Stimulated activated CD8-positive, alpha-beta memory T cell treated with anti-CD3 and anti-CD28 coated beads, Interleukin-7, amount 100 ng/mL, for 4 hours (primary cell): ENCODE measurements at regions not wholly inside any gene's neighbourhood (a gene's known extent, or its start where the extent isn't known, plus 50 kb on each side); places are given as distances from the start of the nearest gene placed in this dataset.

ENCODE experiments used
- DNase-seq, 2 donors: peaks; one replicate each; pipeline ENCODE4 v3.0.0-alpha.2; 2020; ENCODE audit warnings: low read depth in 2 of 2

GRCh38 chrX:40316502-40316901 lies 218.7 kb upstream of the BCOR start:
- no peak for DNase-seq

GRCh38 chrX:40314070-40314469 lies 216.3 kb upstream of the BCOR start:
- no peak for DNase-seq

GRCh38 chrX:40313269-40313668 lies 215.5 kb upstream of the BCOR start:
- no peak for DNase-seq

- no peak for DNase-seq
These were observed 212.7 kb upstream of the BCOR start for GRCh38 chrX:40310447-40310846.

- no peak for DNase-seq
These were observed 212.3 kb upstream of the BCOR start for GRCh38 chrX:40310016-40310415.

GRCh38 chrX:40307871-40308270 lies 210.1 kb upstream of the BCOR start:
- DNase-seq, result no peak

- DNase-seq, result no peak
These were observed 206.4 kb upstream of the BCOR start for GRCh38 chrX:40304115-40304514.

GRCh38 chrX:40303256-40304077 lies 205.7 kb upstream of the BCOR start:
- no peak for DNase-seq

- no peak for DNase-seq
These were observed 202.6 kb upstream of the BCOR start for GRCh38 chrX:40300286-40300890.

GRCh38 chrX:40299641-40300046 lies 201.9 kb upstream of the BCOR start:
- peak in 1 of 2 donors; percentile 1 for DNase-seq

GRCh38 chrX:40298572-40299479 lies 201.1 kb upstream of the BCOR start:
- no peak for DNase-seq

GRCh38 chrX:40298069-40298468 lies 200.3 kb upstream of the BCOR start:
- no peak for DNase-seq

GRCh38 chrX:40291553-40291952 lies 193.8 kb upstream of the BCOR start:
- no peak for DNase-seq

- DNase-seq, result no peak
These were observed 192.8 kb upstream of the BCOR start for GRCh38 chrX:40290517-40290916.

GRCh38 chrX:40285876-40286275 lies 188.1 kb upstream of the BCOR start:
- no peak for DNase-seq

- DNase-seq, result no peak
These were observed 187.1 kb upstream of the BCOR start for GRCh38 chrX:40284852-40285251.

GRCh38 chrX:40283981-40284380 lies 186.2 kb upstream of the BCOR start:
- no peak for DNase-seq

- DNase-seq, result no peak
These were observed 185.3 kb upstream of the BCOR start for GRCh38 chrX:40282946-40283660.

GRCh38 chrX:40282348-40282747 lies 184.6 kb upstream of the BCOR start:
- no peak for DNase-seq

- DNase-seq, result no peak
These were observed 183.7 kb upstream of the BCOR start for GRCh38 chrX:40281336-40282005.

GRCh38 chrX:40279762-40280161 lies 182.0 kb upstream of the BCOR start:
- no peak for DNase-seq
